HUES48 (cell line): ENCODE measurements at regions not wholly inside any gene's neighbourhood (a gene's known extent, or its start where the extent isn't known, plus 50 kb on each side); places are given as distances from the start of the nearest gene placed in this dataset.
"Not testable (repeated sequence)": the region's sequence is repeated elsewhere in the genome, so short reads cannot be mapped to it uniquely, and the experiment has no call there.

Experiments
- H3K27ac ChIP-seq: one replicate; pipeline ENCODE4 v1.7.0; 2013; ENCODE audit warnings: low read depth, low read length, inconsistent platforms
- H3K27me3 ChIP-seq: 2 replicates; pipeline ENCODE4 v1.6.1; 2013; ENCODE audit warnings: mild to moderate bottlenecking, low read length; ENCODE audit not compliant: control insufficient read depth, insufficient read depth
- H3K36me3 ChIP-seq: 2 replicates; pipeline ENCODE4 v1.6.1; 2013; ENCODE audit warnings: low read length; ENCODE audit not compliant: control insufficient read depth, insufficient read depth
- H3K4me1 ChIP-seq: 2 replicates; pipeline ENCODE4 v1.6.1; 2013; ENCODE audit warnings: mild to moderate bottlenecking, low read length; ENCODE audit not compliant: control insufficient read depth, insufficient read depth
- H3K4me3 ChIP-seq: 2 replicates; pipeline ENCODE4 v1.5.1; 2013; ENCODE audit warnings: mild to moderate bottlenecking, low read depth, low read length
- H3K9ac ChIP-seq: 2 replicates; pipeline ENCODE4 v1.6.1; 2013; ENCODE audit warnings: mild to moderate bottlenecking, low read depth, low read length, moderate library complexity
- H3K9me3 ChIP-seq: 2 replicates; pipeline ENCODE4 v1.6.1; 2013; ENCODE audit warnings: low read length; ENCODE audit not compliant: control insufficient read depth, insufficient read depth

DNA sequence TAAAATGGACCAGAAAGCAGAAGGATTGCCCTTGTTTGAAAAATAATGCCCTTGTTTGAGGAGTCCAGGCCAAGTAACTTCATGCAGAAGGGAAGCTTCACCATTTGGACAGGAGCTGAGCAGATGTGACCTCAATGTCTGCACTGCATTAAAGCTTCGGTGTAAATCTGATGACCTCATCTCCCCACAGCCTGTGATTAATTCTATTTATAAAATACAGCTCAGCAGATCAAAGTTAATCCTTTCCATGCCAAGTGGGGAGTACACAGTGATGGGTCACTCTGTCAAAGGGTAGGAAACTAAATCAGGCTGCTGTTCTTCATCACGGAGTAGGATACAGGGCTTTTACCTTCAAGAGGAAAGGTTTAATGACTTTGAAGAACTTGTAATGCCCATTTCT is 533.7 kb downstream of the RPS29 start:
- Histone ChIP-seq H3K9ac (no peak overlapping the region), H3K9me3 (no peaks in the 10 kb centered on the region), H3K4me3 (no peak overlapping the region), H3K27me3 (no peaks in the 10 kb centered on the region), H3K27ac (no peak overlapping the region), H3K4me1 (no peaks in the 10 kb centered on the region), H3K36me3 (no peaks in the 10 kb centered on the region)

GRCh38 chr14:49051328-49052060 is 534.7 kb downstream of the RPS29 start:
- no peak overlapping the region for H3K27ac ChIP-seq
- H3K36me3 ChIP-seq, result no peaks in the 10 kb centered on the region
- no peaks in the 10 kb centered on the region for H3K9me3 ChIP-seq
- H3K27me3 ChIP-seq, result no peaks in the 10 kb centered on the region
- no peaks in the 10 kb centered on the region for H3K4me1 ChIP-seq
- no peak overlapping the region for H3K4me3 ChIP-seq
- no peak overlapping the region for H3K9ac ChIP-seq

GRCh38 chr14:49050822-49051221 is 535.4 kb downstream of the RPS29 start:
- no peaks in the 10 kb centered on the region for H3K4me1 ChIP-seq
- H3K36me3 ChIP-seq, result no peaks in the 10 kb centered on the region
- H3K27ac ChIP-seq, result no peak overlapping the region
- H3K9me3 ChIP-seq, result no peaks in the 10 kb centered on the region
- no peak overlapping the region for H3K9ac ChIP-seq
- no peaks in the 10 kb centered on the region for H3K27me3 ChIP-seq
- H3K4me3 ChIP-seq, result no peak overlapping the region

DNA sequence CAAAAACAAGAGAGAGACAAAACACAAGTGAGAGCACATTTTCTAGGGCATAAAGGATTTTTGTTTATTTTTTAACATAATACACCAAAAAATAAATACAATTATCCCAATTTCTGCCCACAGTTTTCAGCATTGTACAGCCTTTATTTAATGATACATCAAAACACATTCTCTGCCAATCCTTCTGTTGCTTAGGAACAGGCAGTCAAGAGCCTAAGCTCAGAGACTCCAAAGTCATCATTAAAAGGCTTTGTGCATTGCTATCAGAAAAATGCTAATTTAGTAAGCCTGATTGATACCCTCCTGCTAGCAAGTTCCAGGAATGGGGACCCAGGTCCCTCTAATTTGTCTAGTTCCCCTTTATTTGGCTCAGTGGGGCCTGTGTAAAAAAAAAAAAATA is 536.5 kb downstream of the RPS29 start:
- Histone ChIP-seq H3K9ac (no peak overlapping the region), H3K4me1 (no peaks in the 10 kb centered on the region), H3K9me3 (no peaks in the 10 kb centered on the region), H3K27ac (no peak overlapping the region), H3K4me3 (no peak overlapping the region), H3K36me3 (no peaks in the 10 kb centered on the region), H3K27me3 (no peaks in the 10 kb centered on the region)

- Histone ChIP-seq H3K36me3 (no peaks in the 10 kb centered on the region), H3K27me3 (no peaks in the 10 kb centered on the region), H3K27ac (no peak overlapping the region), H3K4me1 (no peaks in the 10 kb centered on the region), H3K4me3 (no peak overlapping the region), H3K9ac (no peak overlapping the region), H3K9me3 (no peaks in the 10 kb centered on the region)
These were observed 541.2 kb downstream of the RPS29 start for GRCh38 chr14:49044981-49045380.

DNA sequence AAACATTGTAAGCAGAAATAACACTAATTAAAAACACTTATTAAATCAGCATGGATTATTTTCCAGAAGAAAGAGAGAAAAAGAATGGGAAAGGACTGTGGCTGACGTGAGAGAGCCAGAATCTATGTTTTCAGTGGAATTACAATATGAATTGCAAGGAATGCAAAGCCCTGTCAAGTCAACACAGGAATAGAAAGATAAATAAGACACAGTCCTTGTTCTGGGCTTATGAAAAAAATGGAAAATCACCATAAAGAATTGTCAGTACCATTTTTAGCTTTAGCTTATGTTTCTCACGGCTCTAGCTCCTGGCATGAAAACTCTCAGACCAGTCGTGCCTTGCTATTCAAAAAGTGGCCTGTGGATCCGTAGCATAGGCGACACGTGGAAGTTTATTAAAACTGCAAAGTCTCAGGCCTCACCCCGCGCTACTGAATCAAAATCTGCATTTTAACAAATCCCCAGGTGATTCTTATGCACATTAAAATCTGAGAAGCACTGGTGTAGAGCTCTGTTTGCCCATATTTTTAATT is 549.1 kb downstream of the RPS29 start:
- Histone ChIP-seq H3K4me1 (peaks cover 11% of the 10 kb centered on the region), H3K27me3 (no peaks in the 10 kb centered on the region), H3K9me3 (no peaks in the 10 kb centered on the region), H3K9ac (no peak overlapping the region), H3K27ac (no peak overlapping the region), H3K4me3 (no peak overlapping the region), H3K36me3 (no peaks in the 10 kb centered on the region)

- Histone ChIP-seq H3K27me3 (no peaks in the 10 kb centered on the region), H3K36me3 (no peaks in the 10 kb centered on the region), H3K9me3 (no peaks in the 10 kb centered on the region), H3K4me3 (no peak overlapping the region), H3K9ac (no peak overlapping the region), H3K27ac (no peak overlapping the region), H3K4me1 (peaks cover 11% of the 10 kb centered on the region)
These were observed 549.9 kb downstream of the RPS29 start for GRCh38 chr14:49036266-49036665.

- Histone ChIP-seq H3K27ac (no peak overlapping the region), H3K4me3 (no peak overlapping the region), H3K9me3 (no peaks in the 10 kb centered on the region), H3K4me1 (peaks cover 11% of the 10 kb centered on the region), H3K27me3 (no peaks in the 10 kb centered on the region), H3K9ac (no peak overlapping the region), H3K36me3 (no peaks in the 10 kb centered on the region)
These were observed 553.0 kb downstream of the RPS29 start for GRCh38 chr14:49033131-49033530.

GRCh38 chr14:49031710-49032109 is 554.5 kb downstream of the RPS29 start:
- H3K27ac ChIP-seq, H3K36me3 ChIP-seq, H3K4me3 ChIP-seq, H3K9me3 ChIP-seq, H3K9ac ChIP-seq, H3K4me1 ChIP-seq, H3K27me3 ChIP-seq: not testable (repeated sequence)

DNA sequence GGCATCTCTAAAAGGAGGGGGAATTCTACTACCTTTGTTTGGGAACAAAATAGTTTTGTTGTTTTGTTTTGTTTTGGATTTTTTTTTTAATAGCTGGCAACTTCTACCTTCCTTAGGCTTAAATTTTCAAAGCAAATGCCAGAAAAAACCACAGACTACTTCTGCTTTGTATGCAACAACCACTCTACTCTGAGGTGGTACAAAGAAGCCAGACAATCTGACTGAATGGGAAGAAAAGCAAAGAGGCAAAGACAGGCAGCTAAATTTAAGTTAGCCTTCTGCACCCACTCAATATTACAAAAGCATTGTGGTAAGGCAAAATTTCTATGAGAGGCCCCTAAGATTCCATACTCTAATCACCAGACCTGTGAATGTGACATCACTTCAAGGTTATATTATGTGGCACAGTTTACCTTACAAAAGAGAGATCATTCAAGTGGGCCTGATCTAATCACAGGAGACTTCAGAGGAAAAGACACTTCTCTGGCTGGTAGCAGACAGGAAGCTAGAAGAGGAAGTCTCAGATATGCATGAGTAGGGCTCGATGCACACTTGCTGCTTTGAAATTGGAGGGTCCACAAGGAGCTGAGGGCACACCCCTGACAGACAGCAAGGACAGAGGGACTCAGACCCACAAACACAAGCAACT is 566.6 kb downstream of the RPS29 start:
- Histone ChIP-seq H3K9ac (no peak overlapping the region), H3K27me3 (no peaks in the 10 kb centered on the region), H3K4me1 (no peaks in the 10 kb centered on the region), H3K9me3 (no peaks in the 10 kb centered on the region), H3K27ac (no peak overlapping the region), H3K4me3 (no peak overlapping the region), H3K36me3 (no peaks in the 10 kb centered on the region)

- Histone ChIP-seq H3K4me3 (no peak overlapping the region), H3K36me3 (no peaks in the 10 kb centered on the region), H3K27ac (no peak overlapping the region), H3K27me3 (no peaks in the 10 kb centered on the region), H3K4me1 (no peaks in the 10 kb centered on the region), H3K9ac (no peak overlapping the region), H3K9me3 (no peaks in the 10 kb centered on the region)
These were observed 568.7 kb downstream of the RPS29 start for GRCh38 chr14:49017447-49017846.
